ENCODE measurements at regions not wholly inside any gene's neighbourhood (a gene's known extent, or its start where the extent isn't known, plus 50 kb on each side); places are given as distances from the start of the nearest gene placed in this dataset.
A peak's percentile ranks its signal among the peaks of the same experiment; 100 is the strongest.
"Not testable (repeated sequence)": the region's sequence is repeated elsewhere in the genome, so short reads cannot be mapped to it uniquely, and the experiment has no call there.

DNA sequence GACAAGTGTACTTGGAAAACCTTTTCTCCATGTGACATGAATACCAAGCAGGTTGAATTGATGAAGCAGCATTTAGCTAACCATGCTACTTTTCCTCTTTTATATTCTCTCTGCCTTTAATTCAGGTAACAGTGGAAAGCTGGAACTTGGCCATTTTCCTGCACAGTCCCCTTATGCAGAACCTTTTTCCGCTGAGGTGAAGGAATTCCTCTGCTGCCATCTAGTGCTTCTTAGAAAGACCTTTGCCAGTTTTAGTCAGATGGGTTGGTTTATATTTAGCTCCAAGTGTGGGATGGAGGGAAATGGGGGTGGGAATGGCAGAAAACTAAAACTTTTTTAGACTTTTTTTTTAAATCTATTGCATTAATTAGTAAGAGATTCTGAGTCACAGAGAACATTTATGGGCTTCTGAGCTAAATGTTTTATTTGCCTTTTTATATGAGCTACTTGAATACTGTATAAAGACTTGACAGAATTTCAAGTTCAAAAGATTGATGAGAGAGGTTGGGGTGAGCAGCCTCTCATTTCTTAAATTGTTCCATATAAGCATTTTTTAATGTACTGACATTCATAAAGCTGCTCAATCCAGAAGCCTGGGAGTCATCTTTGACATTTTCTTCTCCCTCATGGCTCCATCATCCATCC, 153.9 kb upstream of the ZC3H12C start:
- DNase-seq (ENCODE audit: low read depth): peak; percentile 49

DNA sequence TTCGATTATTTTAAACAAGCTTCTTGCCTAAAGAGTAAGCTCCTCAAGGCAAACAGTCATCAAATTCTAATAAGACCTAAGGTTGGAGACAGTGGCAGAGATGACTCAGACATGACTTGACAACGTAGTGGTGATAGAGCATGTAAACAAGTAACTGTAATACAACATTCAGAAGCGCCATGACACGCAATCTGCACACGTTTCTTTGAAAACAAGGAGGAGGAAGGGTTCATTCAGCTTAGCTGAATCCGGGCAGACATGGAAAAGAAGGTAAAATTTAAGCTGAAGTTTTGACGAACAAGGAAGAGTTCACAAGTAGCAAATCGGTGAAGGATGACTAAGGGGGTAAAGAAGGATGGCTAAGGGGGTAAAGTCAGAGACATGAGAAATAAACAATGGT, 152.4 kb upstream of the ZC3H12C start:
- peak; percentile 37 for DNase-seq (ENCODE audit: low read depth)

DNA sequence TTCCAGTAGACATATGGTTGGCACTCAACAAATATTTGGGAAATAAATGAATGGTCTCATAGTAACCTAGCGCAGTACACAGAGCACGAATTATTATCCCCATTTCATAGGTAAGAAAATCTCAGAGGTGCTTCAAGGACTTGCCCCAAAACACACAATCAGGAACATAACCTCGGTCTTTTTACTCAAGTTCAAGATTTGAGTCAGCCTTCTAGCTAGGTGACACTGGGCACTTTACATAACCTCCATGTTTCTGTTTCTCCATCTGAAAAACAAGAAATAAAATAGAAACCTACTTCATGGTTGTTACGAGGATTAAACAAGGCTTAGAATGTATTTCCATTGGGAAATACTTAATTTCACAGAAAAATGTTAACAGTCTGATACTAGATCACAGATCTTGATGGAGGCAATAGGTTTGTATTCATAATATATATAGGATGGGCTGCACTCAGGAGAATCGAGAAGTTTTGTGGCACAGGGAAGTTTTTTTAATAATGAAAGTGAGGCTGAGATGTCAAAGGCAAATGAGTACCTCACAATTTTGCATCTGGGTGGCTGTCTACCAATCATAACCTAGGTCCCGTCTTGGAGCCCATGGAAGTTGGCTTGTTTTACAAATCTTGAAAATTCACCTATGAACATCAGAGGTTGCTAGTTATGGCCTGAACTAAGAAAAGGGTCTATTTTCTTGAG, 147.4 kb upstream of the ZC3H12C start:
- DNase-seq (ENCODE audit: low read depth): no peak

DNA sequence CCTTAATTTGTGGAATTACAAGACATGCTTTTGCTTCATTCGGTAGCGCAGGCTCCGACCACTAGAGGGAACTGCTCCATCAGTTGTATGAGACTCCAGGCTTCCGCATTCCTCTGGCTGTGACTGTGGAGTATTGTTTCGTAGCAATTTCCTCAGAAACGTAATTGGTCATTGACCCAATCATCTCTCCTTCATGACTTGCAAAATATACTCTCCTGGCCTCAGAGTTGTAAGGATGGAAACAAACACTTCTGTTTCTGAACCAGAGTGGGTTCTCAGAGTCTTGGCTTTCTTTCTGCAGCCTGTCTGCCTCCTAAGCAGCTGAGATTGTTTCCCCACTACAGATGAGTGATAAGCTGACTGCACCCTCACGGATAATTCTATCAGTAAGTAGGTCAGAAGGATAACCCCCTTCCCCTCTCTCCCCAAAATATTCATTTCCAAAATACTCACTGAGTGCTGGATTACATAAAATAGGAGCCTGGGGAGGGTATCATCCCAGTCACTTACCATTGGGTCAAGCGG, 146.8 kb upstream of the ZC3H12C start:
- peak; percentile 81 for DNase-seq (ENCODE audit: low read depth)

DNA sequence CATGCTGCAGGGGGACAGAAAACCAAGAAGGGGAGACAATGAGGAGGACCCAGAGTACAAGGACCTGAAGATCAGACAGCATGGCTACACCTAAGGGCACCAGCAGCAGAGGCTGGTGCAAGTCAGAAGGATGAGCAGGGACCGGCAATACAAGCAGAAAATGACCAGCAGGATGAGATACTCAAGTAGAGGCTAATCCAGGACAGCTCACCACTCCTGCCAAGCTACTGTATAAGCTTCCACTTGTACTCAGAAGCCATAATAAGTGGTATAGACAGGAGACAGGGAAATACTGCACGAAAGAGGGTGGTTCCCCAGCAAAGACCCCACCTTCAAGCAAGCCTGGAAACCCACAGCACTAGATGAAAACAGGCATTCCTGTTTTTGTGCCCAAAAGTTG, 138.7 kb upstream of the ZC3H12C start:
- DNase-seq (ENCODE audit: low read depth): no peak

DNA sequence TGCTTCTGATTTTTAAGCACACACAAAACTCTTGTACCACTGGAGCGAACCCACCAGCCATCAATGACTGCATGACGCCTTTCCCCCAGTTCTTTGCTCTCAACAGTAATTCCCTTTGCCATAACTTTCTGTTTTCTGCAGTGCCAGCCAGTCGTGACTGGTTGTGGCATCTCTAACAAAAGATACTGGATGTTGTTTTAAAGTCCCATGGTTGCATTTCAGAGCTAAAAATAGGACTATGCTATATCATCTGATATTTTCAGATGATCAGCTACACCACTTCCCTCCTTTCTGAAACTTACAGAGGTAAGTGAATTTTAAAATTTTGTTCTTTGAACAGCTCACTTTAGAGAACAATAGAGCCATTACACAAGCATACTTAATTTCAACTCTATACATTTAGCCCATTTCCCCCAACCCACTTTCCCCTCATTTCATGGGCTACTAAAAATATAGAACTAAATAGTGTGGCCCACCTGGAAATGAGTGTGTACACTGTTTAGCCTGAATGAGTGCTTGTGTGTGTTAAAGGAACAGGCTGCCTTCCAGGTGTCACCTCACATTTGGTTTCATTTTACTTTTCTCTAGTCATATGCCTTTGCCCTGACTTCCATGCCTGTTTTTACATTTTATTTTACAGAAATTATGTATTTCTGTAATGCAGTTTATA, 136.9 kb upstream of the ZC3H12C start:
- no peak for DNase-seq (ENCODE audit: low read depth)

DNA sequence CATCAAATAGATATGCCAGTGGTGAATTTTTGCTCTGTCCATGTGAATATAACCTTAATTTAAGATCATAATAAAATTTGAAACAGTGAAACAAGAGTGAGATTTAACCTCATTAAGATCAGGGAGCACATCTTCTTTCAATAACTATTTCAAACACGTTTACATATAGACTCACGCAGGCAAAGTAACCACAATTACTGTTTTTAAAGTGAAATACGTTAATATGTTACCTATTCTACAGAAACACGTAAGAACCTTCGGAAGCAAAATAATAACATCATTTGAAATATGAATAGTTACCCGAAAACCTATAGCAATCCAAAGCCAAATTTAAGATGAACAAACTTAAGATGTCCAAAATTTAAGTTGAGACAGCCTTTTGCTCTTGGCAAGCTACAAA, 136.2 kb upstream of the ZC3H12C start:
- no peak for DNase-seq (ENCODE audit: low read depth)

DNA sequence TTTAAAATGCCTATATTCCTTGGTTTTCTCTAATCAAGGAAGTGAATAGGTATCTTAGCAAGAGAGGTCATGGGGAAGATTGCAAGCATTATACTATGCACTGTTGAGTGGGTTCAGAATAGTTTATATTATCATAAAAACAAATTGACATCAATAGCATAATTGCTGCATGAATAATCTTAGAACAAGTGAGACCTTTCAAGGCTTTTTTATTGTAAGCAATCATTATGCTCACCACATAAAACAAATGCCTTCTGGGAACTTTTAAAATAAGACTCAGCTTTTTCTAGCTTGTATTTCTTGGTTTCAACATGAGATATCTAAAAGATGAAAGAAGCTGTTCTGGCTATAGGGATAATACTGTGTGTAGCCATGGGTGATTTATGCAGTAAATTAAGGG, 135.6 kb upstream of the ZC3H12C start:
- no peak for DNase-seq (ENCODE audit: low read depth)

DNA sequence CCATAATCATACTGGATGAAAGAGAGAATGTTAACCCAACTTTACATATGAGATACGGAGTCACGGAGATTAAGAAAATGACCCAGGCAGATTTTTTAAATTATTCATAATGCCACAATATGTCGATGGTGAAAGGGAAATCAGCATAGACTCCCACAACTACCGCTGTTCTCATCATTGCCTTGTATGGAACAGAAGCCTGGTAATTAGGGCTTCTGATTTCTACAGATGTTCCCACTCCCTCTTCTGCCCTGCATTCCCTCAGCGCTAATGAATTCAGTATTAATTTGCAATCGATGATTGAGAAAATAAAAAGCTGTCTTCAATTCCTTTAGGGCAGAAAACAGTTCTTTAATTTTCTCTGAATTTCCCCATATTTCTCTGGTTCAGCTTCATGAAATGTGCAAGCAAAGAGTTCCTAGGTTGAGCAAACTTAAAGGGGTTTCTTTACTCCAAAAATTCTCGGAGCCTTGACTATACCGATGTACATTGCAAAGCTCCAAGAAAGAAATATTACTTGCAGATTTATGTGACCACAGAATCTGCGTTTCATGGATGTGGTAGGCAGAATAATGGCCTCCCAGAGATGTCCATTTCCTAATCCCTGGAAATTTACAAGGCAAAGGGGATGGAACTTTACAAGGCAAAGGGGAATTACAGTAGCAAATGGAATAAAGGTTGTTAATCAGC, 134.9 kb upstream of the ZC3H12C start:
- DNase-seq (ENCODE audit: low read depth): no peak

DNA sequence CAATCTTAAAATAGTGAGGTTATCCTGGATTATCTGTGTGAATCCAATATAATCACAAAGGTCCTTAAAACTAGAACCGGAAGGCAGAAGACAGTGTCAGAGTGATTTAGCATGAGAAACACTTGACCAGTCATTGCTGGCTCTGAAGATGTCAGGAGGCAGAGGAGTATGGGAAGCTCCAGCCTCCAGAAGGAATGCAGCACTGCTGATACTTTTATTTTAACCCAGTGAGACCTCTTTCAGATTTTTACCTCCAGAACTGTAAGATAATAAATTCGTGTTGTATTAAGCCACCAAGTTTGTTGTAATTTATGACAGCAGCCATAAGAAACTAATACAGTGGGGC, 134.4 kb upstream of the ZC3H12C start:
- DNase-seq (ENCODE audit: low read depth): no peak

DNA sequence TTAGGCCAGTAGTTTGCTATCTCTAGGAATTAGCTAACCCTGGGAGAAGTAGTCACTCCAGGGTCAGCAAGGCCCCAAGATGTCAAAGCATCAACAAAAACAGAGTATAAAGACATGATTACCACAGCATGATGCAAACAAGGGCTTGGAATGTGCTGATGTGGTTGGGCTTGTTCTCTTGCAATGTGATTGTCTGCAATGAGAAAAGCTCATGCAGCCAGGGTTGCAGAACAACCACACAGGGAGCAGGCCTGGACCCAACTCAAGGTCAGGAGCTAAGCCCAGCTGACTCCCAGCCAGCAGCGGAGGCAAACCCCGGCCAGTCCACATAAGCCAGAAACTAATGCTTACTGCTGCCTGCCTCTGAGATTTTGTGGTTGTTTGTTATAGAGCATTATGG, 132.4 kb upstream of the ZC3H12C start:
- DNase-seq (ENCODE audit: low read depth): no peak

DNA sequence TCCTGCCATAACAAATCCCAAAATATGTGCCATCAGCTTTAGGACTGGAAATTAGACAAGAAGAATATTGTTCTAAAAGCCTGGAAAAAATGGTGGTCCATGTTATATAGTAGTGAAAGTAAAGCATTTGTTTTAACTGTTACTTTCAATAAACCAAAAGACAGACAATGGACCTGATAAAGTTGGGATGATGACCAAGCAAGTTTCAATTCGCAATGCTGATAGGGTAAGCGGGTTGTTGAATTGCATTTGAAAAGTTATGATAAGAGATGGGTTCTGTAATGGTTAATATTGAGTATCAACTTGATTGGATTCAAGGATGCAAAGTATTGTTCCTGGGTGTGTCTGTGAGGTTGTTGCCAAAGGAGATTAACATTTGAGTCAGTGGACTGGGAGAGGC, 131.9 kb upstream of the ZC3H12C start:
- no peak for DNase-seq (ENCODE audit: low read depth)

DNA sequence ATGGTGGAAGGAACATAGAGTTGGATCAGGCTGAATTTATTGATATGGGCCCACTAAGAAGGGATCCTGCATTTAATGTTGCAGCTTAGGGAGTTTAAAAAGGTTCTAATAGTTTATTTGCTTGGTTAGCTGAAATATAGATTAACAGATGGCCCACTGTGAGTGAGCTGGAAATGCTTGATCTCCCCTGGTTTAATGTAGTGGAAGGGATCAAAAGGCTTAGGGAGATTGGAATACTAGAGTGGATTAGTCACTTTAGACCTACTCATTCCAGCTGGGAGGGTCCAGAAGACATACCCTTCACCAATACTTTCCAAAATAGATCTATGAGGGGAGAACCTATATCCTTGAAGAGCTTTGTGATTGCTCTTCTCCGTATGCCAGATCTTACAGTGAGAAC, 130.1 kb upstream of the ZC3H12C start:
- no peak for DNase-seq (ENCODE audit: low read depth)

DNA sequence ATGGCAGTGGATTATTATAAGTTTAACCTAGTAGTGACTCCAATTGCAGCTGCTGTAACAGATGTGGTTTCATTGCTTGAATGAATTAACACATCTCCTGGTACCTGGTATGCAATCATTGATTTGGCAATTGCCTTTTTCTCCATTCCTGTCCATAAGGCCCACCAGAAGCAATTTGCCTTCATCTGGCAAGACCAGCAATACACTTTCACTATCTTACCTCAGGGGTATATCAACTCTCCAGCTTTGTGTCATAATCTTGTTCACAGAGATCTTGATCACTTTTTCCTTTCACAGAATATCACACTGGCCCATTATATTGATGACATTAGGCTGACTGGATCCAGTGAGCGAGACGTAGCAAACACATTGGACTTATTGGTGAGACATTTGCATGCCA, 128.7 kb upstream of the ZC3H12C start:
- DNase-seq (ENCODE audit: low read depth): no peak

DNA sequence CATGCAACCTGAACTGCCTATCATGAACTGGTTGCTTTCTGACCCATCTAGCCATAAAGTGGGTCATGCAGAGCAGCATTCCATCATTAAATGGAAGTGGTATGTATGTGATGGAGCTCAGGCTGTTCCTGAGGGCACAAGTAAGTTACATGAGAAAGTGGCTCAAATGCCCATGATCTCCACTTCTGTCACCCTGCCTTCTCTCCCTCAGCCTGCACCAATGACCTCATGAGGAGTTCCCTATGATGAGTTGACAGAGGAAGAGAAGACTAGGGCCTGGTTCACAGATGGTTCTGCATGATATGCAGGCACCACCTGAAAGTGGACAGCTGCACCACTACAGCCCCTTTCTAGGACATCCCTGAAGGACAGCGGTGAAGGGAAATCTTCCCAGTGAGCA, 127.7 kb upstream of the ZC3H12C start:
- DNase-seq (ENCODE audit: low read depth): not testable (repeated sequence)

DNA sequence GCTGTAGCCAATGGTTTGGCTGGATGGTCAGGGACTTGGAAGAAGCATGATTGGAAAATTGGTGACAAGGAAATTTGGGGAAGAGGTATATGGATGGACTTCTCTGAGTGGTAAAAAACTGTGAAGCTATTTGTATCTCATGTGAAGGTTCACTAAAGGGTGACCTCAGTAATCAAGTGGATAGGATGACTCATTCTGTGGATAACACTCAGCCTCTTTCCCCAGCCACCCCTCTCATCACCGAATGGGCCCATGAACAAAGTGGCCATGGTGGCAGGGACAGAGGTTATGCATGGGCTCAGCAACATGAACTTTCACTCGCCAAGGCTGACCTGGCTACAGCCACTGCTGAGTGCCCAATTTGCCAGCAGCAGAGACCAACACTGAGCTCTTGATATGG, 127.3 kb upstream of the ZC3H12C start:
- not testable (repeated sequence) for DNase-seq (ENCODE audit: low read depth)

DNA sequence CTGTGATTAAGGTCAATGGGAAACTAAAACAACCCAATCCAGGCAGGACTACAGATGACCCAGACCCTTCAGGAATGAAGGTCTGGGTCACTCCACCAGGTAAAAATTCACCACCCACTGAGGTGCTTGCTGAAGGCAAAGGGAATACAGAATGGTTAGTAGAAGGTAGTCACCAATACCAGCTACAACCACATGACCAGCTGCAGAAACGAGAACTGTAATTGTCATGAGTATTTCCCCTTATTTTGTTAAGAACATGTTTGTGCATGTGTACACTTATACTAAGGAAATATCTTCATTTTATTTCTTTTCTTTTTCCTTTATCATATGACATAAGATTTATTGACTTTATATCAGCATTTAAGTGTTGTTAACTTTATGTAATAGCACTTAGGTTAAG, 126.1 kb upstream of the ZC3H12C start:
- not testable (repeated sequence) for DNase-seq (ENCODE audit: low read depth)

DNA sequence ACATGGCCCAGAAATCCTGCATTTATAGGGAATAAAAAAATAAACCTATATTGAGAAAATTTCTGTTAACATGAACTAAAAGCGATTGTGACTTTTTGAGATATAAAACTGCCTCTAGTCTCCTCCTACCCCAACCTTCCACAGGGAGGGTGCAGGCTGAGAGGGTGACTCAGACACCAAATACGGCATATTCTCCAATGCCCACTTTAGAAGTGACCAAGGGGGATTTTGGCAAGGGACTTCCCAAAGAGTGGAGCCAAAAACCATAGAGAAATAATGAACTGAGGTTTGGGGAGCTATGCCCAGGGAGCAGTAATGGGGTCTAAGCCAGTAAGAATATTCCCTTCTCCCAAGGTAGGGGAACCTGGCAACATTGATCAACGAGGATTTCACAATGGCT, 124.9 kb upstream of the ZC3H12C start:
- no peak for DNase-seq (ENCODE audit: low read depth)

DNA sequence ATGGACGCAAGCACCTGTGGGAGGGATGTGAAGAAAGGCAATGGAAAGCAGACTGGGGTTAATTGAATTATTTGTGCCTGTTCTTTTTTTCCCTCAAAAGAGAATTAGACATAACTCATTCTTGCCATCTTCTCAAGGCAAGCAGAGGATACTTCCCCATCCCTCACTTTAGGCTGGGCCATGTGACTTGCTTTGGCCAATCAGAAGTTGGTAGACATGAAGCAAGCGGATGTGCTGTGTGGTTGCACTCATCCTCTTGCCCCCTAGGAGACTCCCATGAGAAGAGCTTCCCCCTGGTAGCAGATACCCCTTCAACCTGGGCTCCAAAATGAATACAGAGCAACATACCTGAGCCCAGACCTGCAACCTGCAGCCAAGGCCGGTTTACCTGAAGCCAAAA, 124.4 kb upstream of the ZC3H12C start:
- no peak for DNase-seq (ENCODE audit: low read depth)

DNA sequence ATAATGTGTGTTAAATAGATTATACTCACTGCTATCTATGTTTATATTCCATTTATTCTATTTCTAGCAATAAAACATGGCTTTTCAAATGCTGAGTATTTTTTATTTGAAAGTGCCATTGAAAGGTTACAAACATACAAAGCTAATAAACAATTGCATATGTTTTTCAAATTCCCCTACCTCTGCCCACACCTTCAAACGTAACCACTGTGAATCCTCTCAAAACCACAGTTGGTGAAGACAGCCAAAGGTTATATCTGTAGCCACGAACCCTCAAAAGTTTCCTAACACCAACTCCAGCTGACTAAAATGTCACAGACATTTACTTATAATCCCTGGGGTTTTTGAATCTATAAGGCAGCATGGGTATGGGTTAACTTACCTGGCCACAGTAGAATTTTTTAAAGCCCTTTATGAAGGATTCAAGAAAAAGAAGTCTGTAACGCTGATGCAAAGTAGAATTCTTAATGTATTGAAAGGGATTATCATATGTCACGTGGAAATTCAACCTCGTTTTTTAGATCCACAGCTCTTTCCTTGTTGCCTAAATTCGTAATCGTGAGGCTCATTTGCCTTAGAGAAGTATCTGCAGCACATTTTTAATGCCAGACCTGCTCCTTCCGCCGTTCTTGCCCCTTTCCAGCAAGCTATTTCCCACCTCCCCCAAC, 122.5 kb upstream of the ZC3H12C start:
- no peak for DNase-seq (ENCODE audit: low read depth)

DNA sequence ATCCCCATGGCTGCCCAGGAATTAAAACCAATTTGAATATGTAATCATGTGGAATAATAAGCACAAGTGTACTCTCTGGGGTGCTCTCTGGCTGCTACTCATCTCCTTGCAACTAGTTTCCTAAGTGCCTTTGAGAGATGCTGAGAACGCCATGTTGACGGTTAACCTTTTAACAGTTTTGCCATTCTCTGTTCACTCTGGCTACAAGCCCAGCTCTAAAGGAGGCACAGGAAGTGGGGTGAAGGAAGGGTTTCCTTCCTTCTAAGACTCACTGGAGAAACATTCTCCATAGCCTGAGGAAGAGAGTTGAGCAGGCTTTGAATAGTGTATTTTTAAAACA, 122.0 kb upstream of the ZC3H12C start:
- DNase-seq (ENCODE audit: low read depth): peak; percentile 24

DNA sequence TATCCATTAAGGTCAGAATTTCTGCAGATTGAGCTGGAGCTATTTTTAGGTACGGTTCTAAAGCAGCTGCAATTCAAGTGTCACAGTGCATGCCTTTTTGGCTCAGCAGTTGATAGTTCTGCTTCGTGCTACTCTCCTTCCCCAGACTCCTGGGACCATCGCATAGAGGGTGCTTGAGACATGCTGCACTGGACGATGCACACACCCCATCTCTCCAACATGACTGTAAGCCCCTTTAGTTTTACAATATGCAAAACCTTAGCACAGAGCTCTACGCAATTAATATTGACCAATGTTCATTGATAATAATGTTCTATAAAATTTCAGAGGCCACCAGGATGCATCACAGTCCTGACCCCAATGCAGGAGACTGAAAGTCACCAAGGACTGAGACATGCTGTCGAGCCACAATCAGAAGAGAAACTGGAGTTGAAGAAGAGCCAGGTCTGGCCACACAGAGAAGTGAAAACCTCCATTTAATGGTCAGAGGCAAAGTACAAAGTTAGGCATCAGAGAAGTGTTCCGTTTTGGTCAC, 120.9 kb upstream of the ZC3H12C start:
- no peak for DNase-seq (ENCODE audit: low read depth)

Measured in HS-5 (cell line).